ENCODE measurements at regions not wholly inside any gene's neighbourhood (a gene's known extent, or its start where the extent isn't known, plus 50 kb on each side); places are given as distances from the start of the nearest gene placed in this dataset.

- TF ChIP-seq CTCF (IDR thresholded peaks at IDR 0.05; ENCODE audit: low read depth, low read length) (no peak), POLR2A (IDR thresholded peaks at IDR 0.05; ENCODE audit: extremely low read depth, insufficient read length) (no peak)
These were observed 182.8 kb downstream of the RBM43 start for GRCh38 chr2:151078889-151079288.

All from NB4 (cell line).